NCI-H1417 (cell line): ENCODE measurements at regions not wholly inside any gene's neighbourhood (a gene's known extent, or its start where the extent isn't known, plus 50 kb on each side); places are given as distances from the start of the nearest gene placed in this dataset.
A peak's percentile ranks its signal among the peaks of the same experiment; 100 is the strongest.

Experiments used
- DNase-seq, 3 experiments: peaks; one replicate each; lab custom pipeline; 2025; lab: John Stamatoyannopoulos, UW

GRCh38 chr1:79431340-79431739 is 424.8 kb upstream of the ADGRL4 start:
- no peak for DNase-seq

GRCh38 chr1:79430437-79430836 is 423.9 kb upstream of the ADGRL4 start:
- no peak for DNase-seq

GRCh38 chr1:79422726-79423125 is 416.2 kb upstream of the ADGRL4 start:
- DNase-seq, result peak in 2 of 3 experiments; percentile 42 to 86

GRCh38 chr1:79398501-79398900 is 392.0 kb upstream of the ADGRL4 start:
- peak in 1 of 3 experiments; percentile 47 for DNase-seq

- DNase-seq, result no peak
These were observed 390.4 kb upstream of the ADGRL4 start for GRCh38 chr1:79396901-79397300.

GRCh38 chr1:79388694-79389361 is 382.3 kb upstream of the ADGRL4 start:
- peak in 2 of 3 experiments; percentile 15 to 76 for DNase-seq

GRCh38 chr1:79386730-79387129 is 380.2 kb upstream of the ADGRL4 start:
- DNase-seq, result no peak

- DNase-seq, result peak in 1 of 3 experiments; percentile 15
These were observed 373.5 kb upstream of the ADGRL4 start for GRCh38 chr1:79380078-79380477.

GRCh38 chr1:79376106-79376505 is 369.6 kb upstream of the ADGRL4 start:
- no peak for DNase-seq

- DNase-seq, result no peak
These were observed 368.8 kb upstream of the ADGRL4 start for GRCh38 chr1:79375352-79375751.

- no peak for DNase-seq
These were observed 367.9 kb upstream of the ADGRL4 start for GRCh38 chr1:79374397-79374796.

GRCh38 chr1:79373481-79374125 is 367.1 kb upstream of the ADGRL4 start:
- DNase-seq, result peak in 1 of 3 experiments; percentile 62

GRCh38 chr1:79371802-79372201 is 365.3 kb upstream of the ADGRL4 start:
- DNase-seq, result no peak

GRCh38 chr1:79369091-79369490 is 362.6 kb upstream of the ADGRL4 start:
- DNase-seq, result no peak

GRCh38 chr1:79364896-79365295 is 358.4 kb upstream of the ADGRL4 start:
- DNase-seq, result no peak

GRCh38 chr1:79363430-79363829 is 356.9 kb upstream of the ADGRL4 start:
- peak in 2 of 3 experiments; percentile 73 to 94 for DNase-seq

GRCh38 chr1:79362470-79362869 is 355.9 kb upstream of the ADGRL4 start:
- DNase-seq, result no peak

- peak in 2 of 3 experiments; percentile 10 to 52 for DNase-seq
These were observed 348.6 kb upstream of the ADGRL4 start for GRCh38 chr1:79355090-79355489.

GRCh38 chr1:79353224-79353623 is 346.7 kb upstream of the ADGRL4 start:
- DNase-seq, result peak in 1 of 3 experiments; percentile 21

GRCh38 chr1:79326875-79327274 is 320.3 kb upstream of the ADGRL4 start:
- DNase-seq, result no peak

- no peak for DNase-seq
These were observed 319.2 kb upstream of the ADGRL4 start for GRCh38 chr1:79325705-79326104.

- no peak for DNase-seq
These were observed 318.6 kb upstream of the ADGRL4 start for GRCh38 chr1:79325126-79325525.

- DNase-seq, result no peak
These were observed 316.9 kb upstream of the ADGRL4 start for GRCh38 chr1:79323239-79324025.
